Testis (tissue), 2 donors: ENCODE measurements at regions not wholly inside any gene's neighbourhood (a gene's known extent, or its start where the extent isn't known, plus 50 kb on each side); places are given as distances from the start of the nearest gene placed in this dataset.

Experiments used
- DNase-seq: peaks from one replicate; pipeline ENCODE4 v3.0.0-alpha.2; 2019
- H3K27ac ChIP-seq, 2 donors: fragments of 200-600 bp; sonication (generic); one replicate each; pipeline ENCODE4 v1.5.1; 2019
- H3K27me3 ChIP-seq: fragments of 200-600 bp; sonication (generic); one replicate; pipeline ENCODE4 v1.5.1; 2019
- H3K36me3 ChIP-seq: fragments of 200-600 bp; sonication (generic); one replicate; pipeline ENCODE4 v1.5.1; 2017; ENCODE audit warnings: low read depth; ENCODE audit errors: missing control alignments
- H3K4me1 ChIP-seq: fragments of 200-600 bp; sonication (generic); one replicate; pipeline ENCODE4 v1.5.1; 2019
- H3K4me3 ChIP-seq, 2 donors: fragments of 200-600 bp; sonication (generic); one replicate each; pipeline ENCODE4 v1.5.1; 2017 to 2019
- H3K9me3 ChIP-seq: fragments of 200-600 bp; sonication (generic); one replicate; pipeline ENCODE4 v1.5.1; 2017
- CTCF ChIP-seq, 3 experiments: fragments of 450-650 bp in 2 of 3; fragments of 200-600 bp in 1 of 3; sonication (generic) in 1 of 3; IDR thresholded peaks; one replicate each; pipeline ENCODE4 v1.5.1; 2016 to 2019; ENCODE audit warnings: antibody characterized with exemption in 3 of 3, mild to moderate bottlenecking in 2 of 3, moderate library complexity in 1 of 3
- POLR2A ChIP-seq: fragments of 450-650 bp; IDR thresholded peaks from one replicate; pipeline ENCODE4 v1.6.1; 2017; ENCODE audit warnings: antibody characterized with exemption, mild to moderate bottlenecking, moderate library complexity
- WGBS, 2 donors: methylation state at CpG; one replicate each; pipeline ENCODE4 v1.1.5; 2018; 5-methylcytosine and 5-hydroxymethylcytosine counted together
- intact Hi-C: fragments of 100-400 bp; cut with DNase I; formaldehyde crosslinking; loops from one replicate; pipeline ENCODE4 v1.15.1; 2023; ENCODE audit warnings: low total_unique reads

GRCh38 chr10:10208196-10208595, 809.5 kb upstream of the CELF2 start:
- no peaks in the 10 kb centered on the region for H3K4me1 ChIP-seq
- H3K9me3 ChIP-seq = no peaks in the 10 kb centered on the region
- DNase-seq = no peak
- no peaks in the 10 kb centered on the region for H3K36me3 ChIP-seq
- TF ChIP-seq POLR2A = no peak
- no peak for TF ChIP-seq CTCF (IDR thresholded peaks at IDR 0.05)
- H3K27me3 ChIP-seq = no peaks in the 10 kb centered on the region
- intact Hi-C loops = no loop called here
- WGBS, 2 donors = 38 to 53% methylated on average over 4 of the region's 4 CpGs
- H3K27ac ChIP-seq = no peak overlapping the region
- H3K4me3 ChIP-seq = no peak overlapping the region

GRCh38 chr10:10209167-10209566, 808.5 kb upstream of the CELF2 start:
- no peak overlapping the region for H3K27ac ChIP-seq
- H3K27me3 ChIP-seq = no peaks in the 10 kb centered on the region
- WGBS, 2 donors = 28 to 54% methylated on average over 3 of the region's 3 CpGs
- H3K36me3 ChIP-seq = no peaks in the 10 kb centered on the region
- no peaks in the 10 kb centered on the region for H3K9me3 ChIP-seq
- TF ChIP-seq POLR2A (no peak), CTCF (IDR thresholded peaks at IDR 0.05) (no peak)
- DNase-seq = no peak
- no peak overlapping the region for H3K4me3 ChIP-seq
- H3K4me1 ChIP-seq = no peaks in the 10 kb centered on the region
- intact Hi-C loops = no loop called here

GRCh38 chr10:10211409-10211808, 806.3 kb upstream of the CELF2 start:
- Histone ChIP-seq H3K4me3 (no peak overlapping the region), H3K9me3 (no peaks in the 10 kb centered on the region), H3K4me1 (no peaks in the 10 kb centered on the region), H3K27ac (no peak overlapping the region), H3K36me3 (no peaks in the 10 kb centered on the region), H3K27me3 (no peaks in the 10 kb centered on the region)
- TF ChIP-seq POLR2A = no peak
- intact Hi-C loops = no loop called here
- DNase-seq = no peak

GRCh38 chr10:10213237-10213636, 804.4 kb upstream of the CELF2 start:
- Histone ChIP-seq H3K9me3 (no peaks in the 10 kb centered on the region), H3K4me3 (no peak overlapping the region), H3K27ac (no peak overlapping the region), H3K36me3 (no peaks in the 10 kb centered on the region), H3K27me3 (no peaks in the 10 kb centered on the region), H3K4me1 (no peaks in the 10 kb centered on the region)
- TF ChIP-seq CTCF (IDR thresholded peaks at IDR 0.05) (no peak), POLR2A (no peak)
- no peak for DNase-seq
- intact Hi-C loops = no loop called here
- 86 to 87% methylated on average over 5 of the region's 5 CpGs for WGBS, 2 donors

- Histone ChIP-seq H3K4me1 (no peaks in the 10 kb centered on the region), H3K36me3 (no peaks in the 10 kb centered on the region), H3K9me3 (no peaks in the 10 kb centered on the region), H3K27me3 (no peaks in the 10 kb centered on the region), H3K4me3 (no peak overlapping the region), H3K27ac (no peak overlapping the region)
- intact Hi-C loops = no loop called here
- WGBS, 2 donors = 70 to 77% methylated on average over 4 of the region's 4 CpGs
- DNase-seq = no peak
- TF ChIP-seq POLR2A (no peak), CTCF (IDR thresholded peaks at IDR 0.05) (no peak)
These were observed 795.3 kb upstream of the CELF2 start for GRCh38 chr10:10222304-10222841.
